MM.1S (cell line): ENCODE measurements at regions not wholly inside any gene's neighbourhood (a gene's known extent, or its start where the extent isn't known, plus 50 kb on each side); places are given as distances from the start of the nearest gene placed in this dataset.
"Not testable (repeated sequence)": the region's sequence is repeated elsewhere in the genome, so short reads cannot be mapped to it uniquely, and the experiment has no call there.

Experiments used
- DNase-seq: peaks from one replicate; pipeline ENCODE4 v3.0.0-alpha.2; 2015
- H2AFZ ChIP-seq: fragments of 300-600 bp; sonication (generic); 2 replicates; pipeline ENCODE4 v1.6.0; 2016; ENCODE audit warnings: antibody characterized with exemption, low read length
- H3F3A ChIP-seq: fragments of 300-600 bp; sonication (generic); 2 replicates; pipeline ENCODE4 v1.6.1; 2016; ENCODE audit warnings: mild to moderate bottlenecking, antibody characterized with exemption, low read length, moderate library complexity, mixed read lengths; ENCODE audit not compliant: insufficient read depth
- H3K27ac ChIP-seq: fragments of 300-600 bp; sonication (generic); 2 replicates; pipeline ENCODE4 v1.5.1; 2016; ENCODE audit warnings: mild to moderate bottlenecking, low read length
- H3K27me3 ChIP-seq: fragments of 300-600 bp; sonication (generic); replicated peaks from 2 replicates; pipeline ENCODE4 v1.6.0; 2016; ENCODE audit warnings: low read length; ENCODE audit not compliant: insufficient read depth
- H3K36me3 ChIP-seq: fragments of 300-600 bp; sonication (generic); replicated peaks from 2 replicates; pipeline ENCODE4 v1.6.1; 2016; ENCODE audit warnings: mild to moderate bottlenecking, low read length, mixed read lengths; ENCODE audit not compliant: insufficient read depth
- H3K4me1 ChIP-seq: fragments of 300-600 bp; sonication (generic); 2 replicates; pipeline ENCODE4 v1.6.1; 2016; ENCODE audit warnings: low read length, mixed read lengths
- H3K4me2 ChIP-seq: fragments of 300-600 bp; sonication (generic); 2 replicates; pipeline ENCODE4 v1.6.0; 2016; ENCODE audit warnings: low read depth, low read length
- H3K4me3 ChIP-seq: fragments of 300-600 bp; sonication (generic); 2 replicates; pipeline ENCODE4 v1.5.1; 2016; ENCODE audit warnings: low read length, mixed read lengths
- H3K79me2 ChIP-seq: fragments of 300-600 bp; sonication (generic); 2 replicates; pipeline ENCODE4 v1.6.1; 2016; ENCODE audit warnings: mixed run types, low read length, mixed read lengths
- H3K9ac ChIP-seq: fragments of 300-600 bp; sonication (generic); 2 replicates; pipeline ENCODE4 v1.6.1; 2016; ENCODE audit warnings: low read length, mixed read lengths
- H3K9me2 ChIP-seq: fragments of 300-600 bp; sonication (generic); replicated peaks from 2 replicates; pipeline ENCODE4 v1.6.1; 2016; ENCODE audit warnings: mild to moderate bottlenecking, low read length, mixed read lengths; ENCODE audit not compliant: insufficient read depth
- H3K9me3 ChIP-seq: fragments of 300-600 bp; sonication (generic); replicated peaks from 2 replicates; pipeline ENCODE4 v1.6.1; 2016; ENCODE audit warnings: mild to moderate bottlenecking, low read length, mixed read lengths; ENCODE audit not compliant: insufficient read depth
- H4K20me1 ChIP-seq: fragments of 300-600 bp; sonication (generic); 2 replicates; pipeline ENCODE4 v1.6.1; 2016; ENCODE audit warnings: mild to moderate bottlenecking, low read length, moderate library complexity, mixed read lengths; ENCODE audit not compliant: insufficient read depth
- EZH2 ChIP-seq: fragments of 300-600 bp; sonication (generic); optimal IDR thresholded peaks from 2 replicates; pipeline ENCODE3; 2017; ENCODE audit warnings: low read depth, mild to moderate bottlenecking, antibody characterized with exemption, low read length, mixed read lengths
- EZH2phosphoT487 ChIP-seq: fragments of 300-600 bp; sonication (generic); IDR thresholded peaks from 2 replicates; pipeline ENCODE4 v1.6.1; 2018; ENCODE audit warnings: antibody characterized with exemption, low read length
- TF ChIP-seq, protein P1 (sequence below): fragments of 300-600 bp; sonication (generic); IDR thresholded peaks from 2 replicates; pipeline ENCODE4 v1.5.1; 2016; ENCODE audit warnings: antibody characterized with exemption, low read length, mixed read lengths

DNA sequence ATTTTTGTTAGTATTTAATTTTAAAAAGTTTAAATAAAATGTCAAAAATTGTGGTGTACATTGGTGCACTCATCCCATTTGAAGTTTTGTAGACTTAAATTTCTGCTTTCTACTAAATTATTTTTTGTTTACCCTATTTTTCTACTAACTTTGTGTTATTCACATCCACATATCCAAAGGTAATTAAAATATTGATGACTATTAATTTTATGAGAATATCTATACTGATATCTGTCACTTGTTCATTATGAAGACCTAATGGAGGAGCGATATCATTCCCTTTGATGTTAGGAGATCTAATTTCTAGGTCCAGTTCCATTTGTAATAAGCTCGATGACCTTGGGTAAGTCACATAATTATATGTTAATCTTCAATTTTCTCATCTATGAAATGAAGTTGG lies 325.7 kb upstream of the STXBP6 start:
- Histone ChIP-seq H3K4me2 (no peak overlapping the region), H3K9me3 (no peaks in the 10 kb centered on the region), H3F3A (no peaks in the 10 kb centered on the region), H3K27ac (no peak overlapping the region), H3K4me1 (no peaks in the 10 kb centered on the region), H3K27me3 (no peaks in the 10 kb centered on the region), H3K9ac (no peak overlapping the region), H3K9me2 (no peaks in the 10 kb centered on the region), H4K20me1 (no peaks in the 10 kb centered on the region), H3K4me3 (no peak overlapping the region), H3K79me2 (no peaks in the 10 kb centered on the region), H2AFZ (no peak overlapping the region), H3K36me3 (no peaks in the 10 kb centered on the region)
- no peak for DNase-seq
- TF ChIP-seq EZH2 (no peak), EZH2phosphoT487 (no peak)
- TF ChIP-seq, protein P1, sequence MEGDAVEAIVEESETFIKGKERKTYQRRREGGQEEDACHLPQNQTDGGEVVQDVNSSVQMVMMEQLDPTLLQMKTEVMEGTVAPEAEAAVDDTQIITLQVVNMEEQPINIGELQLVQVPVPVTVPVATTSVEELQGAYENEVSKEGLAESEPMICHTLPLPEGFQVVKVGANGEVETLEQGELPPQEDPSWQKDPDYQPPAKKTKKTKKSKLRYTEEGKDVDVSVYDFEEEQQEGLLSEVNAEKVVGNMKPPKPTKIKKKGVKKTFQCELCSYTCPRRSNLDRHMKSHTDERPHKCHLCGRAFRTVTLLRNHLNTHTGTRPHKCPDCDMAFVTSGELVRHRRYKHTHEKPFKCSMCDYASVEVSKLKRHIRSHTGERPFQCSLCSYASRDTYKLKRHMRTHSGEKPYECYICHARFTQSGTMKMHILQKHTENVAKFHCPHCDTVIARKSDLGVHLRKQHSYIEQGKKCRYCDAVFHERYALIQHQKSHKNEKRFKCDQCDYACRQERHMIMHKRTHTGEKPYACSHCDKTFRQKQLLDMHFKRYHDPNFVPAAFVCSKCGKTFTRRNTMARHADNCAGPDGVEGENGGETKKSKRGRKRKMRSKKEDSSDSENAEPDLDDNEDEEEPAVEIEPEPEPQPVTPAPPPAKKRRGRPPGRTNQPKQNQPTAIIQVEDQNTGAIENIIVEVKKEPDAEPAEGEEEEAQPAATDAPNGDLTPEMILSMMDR: no peak

DNA sequence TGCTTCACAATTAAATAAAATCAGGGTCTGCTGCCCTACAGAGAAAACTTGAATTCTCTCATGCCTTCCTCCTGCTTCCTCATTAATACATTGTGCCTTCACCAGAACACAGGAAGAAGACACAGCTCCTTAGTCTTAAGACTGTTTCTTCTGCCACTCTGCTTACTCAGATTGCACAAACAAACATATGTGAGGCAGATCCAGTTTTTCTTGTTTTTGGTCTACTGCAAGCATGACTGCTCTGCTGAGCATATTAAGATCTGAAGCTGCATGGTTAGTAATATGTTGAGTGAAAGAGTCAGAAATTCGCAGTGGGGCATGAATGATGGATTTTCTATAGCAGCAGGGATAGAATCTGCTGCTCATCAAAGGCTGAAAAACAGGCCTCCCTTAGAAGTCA lies 321.1 kb upstream of the STXBP6 start:
- H3K36me3 ChIP-seq: no peaks in the 10 kb centered on the region
- no peaks in the 10 kb centered on the region for H4K20me1 ChIP-seq
- H3K27ac ChIP-seq: no peak overlapping the region
- H3K4me1 ChIP-seq: no peaks in the 10 kb centered on the region
- TF ChIP-seq EZH2: no peak
- TF ChIP-seq, protein P1: no peak
- TF ChIP-seq EZH2phosphoT487: no peak
- no peaks in the 10 kb centered on the region for H3K9me2 ChIP-seq
- no peaks in the 10 kb centered on the region for H3K9me3 ChIP-seq
- H3K79me2 ChIP-seq: no peaks in the 10 kb centered on the region
- no peak overlapping the region for H3K4me3 ChIP-seq
- H3K9ac ChIP-seq: no peak overlapping the region
- no peaks in the 10 kb centered on the region for H3K27me3 ChIP-seq
- no peaks in the 10 kb centered on the region for H3F3A ChIP-seq
- no peak overlapping the region for H2AFZ ChIP-seq
- DNase-seq: no peak
- H3K4me2 ChIP-seq: no peak overlapping the region

DNA sequence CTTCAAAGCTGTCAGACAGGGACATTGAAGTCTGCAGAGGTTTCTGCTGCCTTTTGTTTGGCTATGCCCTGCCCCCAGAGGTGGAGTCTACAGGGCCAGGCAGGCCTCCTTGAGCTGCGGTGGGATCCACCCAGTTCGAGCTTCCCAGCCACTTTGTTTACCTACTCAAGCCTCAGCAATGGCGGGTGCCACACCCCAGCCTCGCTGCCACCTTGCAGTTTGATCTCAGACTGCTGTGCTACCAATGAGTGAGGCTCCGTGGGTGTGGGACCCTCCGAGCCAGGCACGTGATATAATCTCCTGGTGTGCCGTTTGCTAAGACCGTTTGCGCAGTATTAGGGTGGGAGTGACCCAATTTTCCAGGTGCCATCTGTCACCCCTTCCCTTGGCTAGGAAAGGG lies 320.1 kb upstream of the STXBP6 start:
- not testable (repeated sequence) for H3F3A ChIP-seq, H3K4me1 ChIP-seq, H3K9me2 ChIP-seq, H3K36me3 ChIP-seq, H2AFZ ChIP-seq, H4K20me1 ChIP-seq, DNase-seq, H3K4me3 ChIP-seq, H3K9ac ChIP-seq, H3K27me3 ChIP-seq, H3K4me2 ChIP-seq, H3K79me2 ChIP-seq, H3K9me3 ChIP-seq, H3K27ac ChIP-seq

DNA sequence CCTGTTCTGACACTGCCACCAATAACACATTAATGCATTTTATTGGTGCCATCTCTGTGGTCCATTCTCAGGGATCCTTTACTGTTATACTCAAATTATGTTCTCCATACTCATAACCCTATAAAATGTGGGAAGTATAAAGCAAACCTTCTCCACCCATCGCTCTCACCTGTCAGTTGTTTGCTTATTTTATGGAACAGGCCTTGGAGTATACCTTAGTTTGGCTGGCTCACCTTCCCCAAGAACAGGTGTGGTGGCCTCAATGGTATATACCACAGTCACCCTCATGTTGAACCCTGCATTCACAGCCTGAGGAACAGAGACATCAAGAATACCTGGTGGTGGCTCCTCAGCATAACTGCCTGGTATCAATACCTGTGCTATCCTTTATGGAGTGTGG lies 308.4 kb upstream of the STXBP6 start:
- no peak overlapping the region for H3K4me2 ChIP-seq
- H3F3A ChIP-seq: no peaks in the 10 kb centered on the region
- no peak overlapping the region for H3K9ac ChIP-seq
- H3K4me3 ChIP-seq: no peak overlapping the region
- no peak overlapping the region for H3K27ac ChIP-seq
- TF ChIP-seq EZH2 (no peak), EZH2phosphoT487 (no peak)
- TF ChIP-seq, protein P1: no peak
- no peaks in the 10 kb centered on the region for H3K9me2 ChIP-seq
- DNase-seq: no peak
- no peaks in the 10 kb centered on the region for H3K36me3 ChIP-seq
- H3K79me2 ChIP-seq: no peaks in the 10 kb centered on the region
- no peaks in the 10 kb centered on the region for H4K20me1 ChIP-seq
- H3K4me1 ChIP-seq: no peaks in the 10 kb centered on the region
- no peak overlapping the region for H2AFZ ChIP-seq
- no peaks in the 10 kb centered on the region for H3K27me3 ChIP-seq
- no peaks in the 10 kb centered on the region for H3K9me3 ChIP-seq
